CD14-positive monocyte (primary cell): ENCODE measurements at regions not wholly inside any gene's neighbourhood (a gene's known extent, or its start where the extent isn't known, plus 50 kb on each side); places are given as distances from the start of the nearest gene placed in this dataset.

Source experiments
- DNase-seq, 3 donors: peaks; one replicate each; pipeline ENCODE4 v3.0.0-alpha.2; 2011 to 2022
- H2AFZ ChIP-seq: 2 replicates; pipeline ENCODE4 v1.6.0; 2012; ENCODE audit warnings: mild to moderate bottlenecking, low read depth, low read length, inconsistent platforms; ENCODE audit not compliant: insufficient read depth, poor library complexity, severe bottlenecking
- H3K27ac ChIP-seq, 2 donors: 1 replicate in 1 of 2; 2 replicates in 1 of 2; pipeline ENCODE4 v1.5.1; 2012 to 2013; ENCODE audit warnings: low read length in 2 of 2, control low read depth in 1 of 2, inconsistent platforms in 1 of 2, low read depth in 1 of 2, mild to moderate bottlenecking in 1 of 2
- H3K27me3 ChIP-seq, 2 donors: one replicate each; pipeline versions ENCODE4 v1.6.0 to v1.6.1; 2011 to 2013; ENCODE audit warnings: low read length in 2 of 2; ENCODE audit not compliant: control insufficient read depth in 2 of 2, insufficient read depth in 2 of 2
- H3K36me3 ChIP-seq, 2 donors: replicated peaks in 1 of 2; 1 replicate in 1 of 2; 2 replicates in 1 of 2; pipeline versions ENCODE4 v1.5.1 to v1.6.1; 2012 to 2013; ENCODE audit warnings: low read length in 2 of 2, control low read depth in 1 of 2, inconsistent platforms in 1 of 2, mild to moderate bottlenecking in 1 of 2; ENCODE audit not compliant: insufficient read depth in 2 of 2, control insufficient read depth in 1 of 2
- H3K4me1 ChIP-seq, 2 donors: 1 replicate in 1 of 2; 2 replicates in 1 of 2; pipeline versions ENCODE4 v1.5.1 to v1.6.1; 2012 to 2013; ENCODE audit warnings: low read length in 2 of 2, control low read depth in 1 of 2, inconsistent platforms in 1 of 2, mild to moderate bottlenecking in 1 of 2, moderate library complexity in 1 of 2; ENCODE audit not compliant: insufficient read depth in 2 of 2, control insufficient read depth in 1 of 2
- H3K4me2 ChIP-seq: replicated peaks from 2 replicates; pipeline ENCODE3; 2012; ENCODE audit warnings: low read length, moderate library complexity, mild to moderate bottlenecking; ENCODE audit not compliant: poor library complexity, severe bottlenecking; ENCODE audit errors: extremely low read depth
- H3K4me3 ChIP-seq, 3 experiments: fragments of 200-600 bp in 1 of 3; sonication (generic) in 1 of 3; replicated peaks in 1 of 3; 1 replicate in 2 of 3; 2 replicates in 1 of 3; pipeline ENCODE4 v1.5.1; 2011 to 2013; ENCODE audit warnings: low read length in 3 of 3, mild to moderate bottlenecking in 3 of 3, control low read depth in 2 of 3, low read depth in 2 of 3, inconsistent platforms in 1 of 3, moderate library complexity in 1 of 3
- H3K79me2 ChIP-seq: 2 replicates; pipeline ENCODE4 v1.6.0; 2012; ENCODE audit warnings: mild to moderate bottlenecking, control low read depth, inconsistent platforms, low read length, moderate library complexity; ENCODE audit not compliant: insufficient read depth
- H3K9ac ChIP-seq: 2 replicates; pipeline ENCODE4 v1.6.0; 2017; ENCODE audit warnings: low read length, mild to moderate bottlenecking; ENCODE audit not compliant: insufficient read depth, poor library complexity, severe bottlenecking
- H3K9me3 ChIP-seq, 2 donors: replicated peaks in 1 of 2; 1 replicate in 1 of 2; 2 replicates in 1 of 2; pipeline versions ENCODE4 v1.5.1 to v1.6.1; 2012 to 2013; ENCODE audit warnings: low read length in 2 of 2, control low read depth in 1 of 2; ENCODE audit not compliant: control insufficient read depth in 1 of 2, insufficient read depth in 1 of 2
- H4K20me1 ChIP-seq: 2 replicates; pipeline ENCODE4 v1.6.0; 2012; ENCODE audit warnings: mild to moderate bottlenecking, low read length, control low read depth, moderate library complexity; ENCODE audit not compliant: insufficient read depth
- H3K27ac Mint-ChIP-seq, 7 donors: one replicate each; pipeline ENCODE4 v1.8.0; 2020; ENCODE audit warnings: mild to moderate bottlenecking in 7 of 7, mixed read lengths in 7 of 7, moderate library complexity in 6 of 7, inconsistent platforms in 2 of 7
- H3K27me3 Mint-ChIP-seq, 3 donors: one replicate each; pipeline ENCODE4 v1.8.0; 2021 to 2022; ENCODE audit warnings: low read depth in 3 of 3, mild to moderate bottlenecking in 3 of 3, mixed read lengths in 3 of 3, moderate library complexity in 3 of 3, inconsistent platforms in 1 of 3
- H3K36me3 Mint-ChIP-seq, 2 donors: one replicate each; pipeline ENCODE4 v1.8.0; 2020; ENCODE audit warnings: mixed read lengths in 2 of 2, inconsistent platforms in 1 of 2, mild to moderate bottlenecking in 1 of 2
- H3K4me1 Mint-ChIP-seq: one replicate; pipeline ENCODE4 v1.8.0; 2020; ENCODE audit warnings: mild to moderate bottlenecking, mixed read lengths
- H3K4me3 Mint-ChIP-seq, 2 donors: one replicate each; pipeline ENCODE4 v1.8.0; 2020; ENCODE audit warnings: mild to moderate bottlenecking in 2 of 2, mixed read lengths in 2 of 2, moderate library complexity in 1 of 2
- H3K9me3 Mint-ChIP-seq, 7 donors: one replicate each; pipeline ENCODE4 v1.8.0; 2020 to 2022; ENCODE audit warnings: mixed read lengths in 7 of 7, mild to moderate bottlenecking in 6 of 7, moderate library complexity in 6 of 7, inconsistent platforms in 2 of 7
- WGBS: methylation state at CpG from one replicate; pipeline ENCODE4 v1.1.5; 2013; ENCODE audit warnings: missing lambda C conversion rate; ENCODE audit not compliant: insufficient coverage; 5-methylcytosine and 5-hydroxymethylcytosine counted together
- intact Hi-C, 2 donors: fragments of 100-400 bp; cut with micrococcal nuclease; formaldehyde crosslinking; loops; one replicate each; pipeline versions ENCODE4 v1.15.0 to v1.15.1; 2023
- TF ChIP-seq, protein P1 (sequence below): fragments of 200-600 bp; IDR thresholded peaks from one replicate; pipeline ENCODE4 v1.8.0; 2022; ENCODE audit warnings: antibody characterized with exemption, mild to moderate bottlenecking

- H3K36me3 ChIP-seq, result no peaks in the 10 kb centered on the region
- no peaks in the 10 kb centered on the region for H3K4me1 ChIP-seq
- no peak overlapping the region for H3K4me3 ChIP-seq
- no peak overlapping the region for H3K27ac Mint-ChIP-seq
- no peak overlapping the region for H2AFZ ChIP-seq
- whole genome bisulfite sequencing, result 100% methylated on average over 1 of the region's 2 CpGs
- no peaks in the 10 kb centered on the region for H4K20me1 ChIP-seq
- H3K36me3 Mint-ChIP-seq, result no peaks in the 10 kb centered on the region
- peaks cover 0 to 10% (median 4%) of the 10 kb centered on the region in 7 donors for H3K9me3 Mint-ChIP-seq
- no peak overlapping the region for H3K27ac ChIP-seq
- DNase-seq, result no peak
- H3K9me3 ChIP-seq, result peaks cover 0 to 4% of the 10 kb centered on the region in 2 donors
- intact Hi-C loops, result no loop called here
- H3K79me2 ChIP-seq, result no peaks in the 10 kb centered on the region
- no peak overlapping the region for H3K9ac ChIP-seq
- H3K27me3 Mint-ChIP-seq, result peaks cover 5% of the 10 kb centered on the region in 3 donors
- TF ChIP-seq, protein P1, sequence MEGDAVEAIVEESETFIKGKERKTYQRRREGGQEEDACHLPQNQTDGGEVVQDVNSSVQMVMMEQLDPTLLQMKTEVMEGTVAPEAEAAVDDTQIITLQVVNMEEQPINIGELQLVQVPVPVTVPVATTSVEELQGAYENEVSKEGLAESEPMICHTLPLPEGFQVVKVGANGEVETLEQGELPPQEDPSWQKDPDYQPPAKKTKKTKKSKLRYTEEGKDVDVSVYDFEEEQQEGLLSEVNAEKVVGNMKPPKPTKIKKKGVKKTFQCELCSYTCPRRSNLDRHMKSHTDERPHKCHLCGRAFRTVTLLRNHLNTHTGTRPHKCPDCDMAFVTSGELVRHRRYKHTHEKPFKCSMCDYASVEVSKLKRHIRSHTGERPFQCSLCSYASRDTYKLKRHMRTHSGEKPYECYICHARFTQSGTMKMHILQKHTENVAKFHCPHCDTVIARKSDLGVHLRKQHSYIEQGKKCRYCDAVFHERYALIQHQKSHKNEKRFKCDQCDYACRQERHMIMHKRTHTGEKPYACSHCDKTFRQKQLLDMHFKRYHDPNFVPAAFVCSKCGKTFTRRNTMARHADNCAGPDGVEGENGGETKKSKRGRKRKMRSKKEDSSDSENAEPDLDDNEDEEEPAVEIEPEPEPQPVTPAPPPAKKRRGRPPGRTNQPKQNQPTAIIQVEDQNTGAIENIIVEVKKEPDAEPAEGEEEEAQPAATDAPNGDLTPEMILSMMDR, result no peak
- H3K4me3 Mint-ChIP-seq, result no peak overlapping the region
- H3K4me2 ChIP-seq, result no peak overlapping the region
- no peaks in the 10 kb centered on the region for H3K27me3 ChIP-seq
- H3K4me1 Mint-ChIP-seq, result no peaks in the 10 kb centered on the region
Observed at GRCh38 chr13:21997726-21998125, 326.9 kb downstream of the FGF9 start.

- no peak overlapping the region for H3K27ac Mint-ChIP-seq
- Histone ChIP-seq H3K4me1 (no peaks in the 10 kb centered on the region), H3K27ac (no peak overlapping the region), H3K79me2 (no peaks in the 10 kb centered on the region), H2AFZ (no peak overlapping the region), H4K20me1 (no peaks in the 10 kb centered on the region), H3K9ac (no peak overlapping the region), H3K9me3 (peaks cover 0 to 4% of the 10 kb centered on the region in 2 donors), H3K36me3 (no peaks in the 10 kb centered on the region), H3K4me3 (no peak overlapping the region), H3K27me3 (no peaks in the 10 kb centered on the region), H3K4me2 (no peak overlapping the region)
- peaks cover 5% of the 10 kb centered on the region in 3 donors for H3K27me3 Mint-ChIP-seq
- DNase-seq, result no peak
- WGBS, result 57% methylated on average over 5 of the region's 12 CpGs
- H3K4me3 Mint-ChIP-seq, result no peak overlapping the region
- TF ChIP-seq, protein P1, result no peak
- H3K4me1 Mint-ChIP-seq, result no peaks in the 10 kb centered on the region
- H3K36me3 Mint-ChIP-seq, result no peaks in the 10 kb centered on the region
- H3K9me3 Mint-ChIP-seq, result peaks cover 0 to 9% (median 4%) of the 10 kb centered on the region in 7 donors
- intact Hi-C loops, result no loop called here
Observed at GRCh38 chr13:21998279-21998990, 327.6 kb downstream of the FGF9 start.
